ENCODE measurements at regions not wholly inside any gene's neighbourhood (a gene's known extent, or its start where the extent isn't known, plus 50 kb on each side); places are given as distances from the start of the nearest gene placed in this dataset.

DNA sequence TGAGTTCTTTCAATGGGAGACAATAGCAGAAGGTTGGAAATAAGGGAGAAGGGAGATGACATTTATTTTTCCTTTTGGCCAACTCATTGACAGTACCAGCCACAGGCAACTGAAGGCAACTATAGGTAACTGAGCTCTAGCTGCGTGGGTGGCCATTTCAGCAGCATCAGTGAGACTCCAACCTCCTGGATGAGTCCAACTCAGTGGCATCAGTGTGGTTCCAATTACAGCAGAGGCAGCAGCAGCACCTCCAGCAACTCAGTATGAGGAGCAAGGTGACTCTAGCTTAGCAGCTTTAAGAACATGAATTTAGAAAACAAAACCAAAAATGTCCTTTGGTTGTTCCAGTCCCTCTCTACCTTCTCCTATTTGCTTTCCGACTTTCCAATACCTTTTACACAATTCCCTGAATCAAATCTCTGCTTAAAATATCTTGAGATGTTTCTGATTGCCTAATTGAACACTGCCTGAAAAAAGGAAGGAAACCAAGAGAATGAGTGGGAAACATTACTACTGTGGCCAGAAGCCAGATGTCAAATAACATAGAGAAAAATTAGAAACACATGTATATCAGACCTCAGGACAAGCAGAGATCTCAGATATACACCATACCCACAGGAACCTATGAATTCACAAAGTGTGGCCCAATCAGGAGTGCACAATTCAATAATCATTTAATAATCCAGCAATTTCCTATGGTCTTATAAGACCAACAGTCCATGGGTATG, 166.5 kb upstream of the RORB start:
- no peak for DNase-seq (ENCODE audit: low read depth)
- H3K4me3 ChIP-seq (ENCODE audit: low read depth, low read length), result no peak overlapping the region

DNA sequence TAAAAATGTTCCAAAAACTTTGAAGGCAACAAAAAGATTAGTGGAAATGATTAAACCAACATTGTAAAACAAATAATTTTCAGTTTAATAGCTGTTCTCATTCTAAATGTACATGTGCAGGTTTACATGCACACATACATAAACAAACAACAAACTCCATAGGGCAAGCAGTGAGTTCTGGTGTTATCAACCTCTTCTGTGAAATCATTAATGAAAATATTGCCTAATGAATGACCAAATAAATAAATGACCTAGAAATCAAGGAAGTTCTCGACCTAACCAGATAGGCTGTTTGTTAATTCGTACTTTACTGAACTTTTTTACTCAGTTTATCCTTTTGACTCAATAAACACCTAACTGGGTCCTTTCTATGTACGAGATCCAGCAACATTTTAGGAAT, 165.5 kb upstream of the RORB start:
- H3K4me3 ChIP-seq (ENCODE audit: low read depth, low read length), result no peak overlapping the region

DNA sequence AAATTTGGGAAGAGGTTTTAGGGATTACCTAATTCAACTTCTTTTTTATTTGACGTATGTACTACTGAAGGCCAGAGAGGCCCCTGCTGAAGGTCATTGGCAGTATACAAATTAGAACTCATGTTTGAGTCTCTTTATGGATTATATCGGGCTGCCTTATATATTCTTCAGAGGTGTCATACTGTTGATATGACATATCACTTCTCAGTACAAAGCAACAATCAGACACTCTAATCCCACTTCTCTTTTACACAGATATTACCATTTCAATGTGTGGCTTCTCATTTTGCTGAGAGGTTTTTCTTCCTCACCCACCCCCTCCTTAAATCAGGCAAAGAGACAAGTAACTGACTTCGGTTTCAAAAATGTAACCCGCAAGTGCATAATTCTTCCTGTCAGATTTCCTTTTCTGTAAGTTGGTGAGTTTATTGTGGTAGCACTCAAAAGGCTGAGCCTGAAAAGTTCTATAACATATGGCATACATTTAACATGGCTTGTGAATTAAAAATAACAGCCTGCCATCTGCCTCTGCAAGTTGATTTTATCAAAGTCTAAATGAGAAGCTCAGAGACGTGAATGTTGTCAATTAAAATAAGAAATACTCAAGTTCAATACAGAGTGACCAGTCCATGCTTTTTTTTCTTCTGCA, 163.6 kb upstream of the RORB start:
- no peak overlapping the region for H3K4me3 ChIP-seq (ENCODE audit: low read depth, low read length)
- no peak for DNase-seq (ENCODE audit: low read depth)

More for the DNA sequence above, 165.5 kb upstream of the RORB start:
- no peak for DNase-seq (ENCODE audit: low read depth)

DNA sequence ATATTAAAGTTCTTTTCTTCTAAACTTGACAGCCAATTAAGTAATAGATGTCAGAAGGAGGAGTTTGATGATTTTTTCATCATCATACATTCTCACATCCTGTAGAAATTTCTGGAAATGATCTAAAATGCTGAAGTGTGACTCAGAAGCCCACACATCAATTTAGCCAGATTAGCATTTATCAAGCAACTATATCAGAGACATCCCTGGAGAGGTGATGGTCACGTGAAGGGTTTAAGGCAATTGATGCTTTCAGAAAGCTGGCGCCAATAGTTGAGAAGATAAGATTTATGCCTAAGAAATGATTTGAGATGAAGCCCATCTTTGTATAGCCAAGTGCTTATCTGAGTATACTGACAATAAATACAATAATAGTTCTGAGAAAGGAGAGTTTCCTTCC, 162.9 kb upstream of the RORB start:
- no peak overlapping the region for H3K4me3 ChIP-seq (ENCODE audit: low read depth, low read length)
- no peak for DNase-seq (ENCODE audit: low read depth)

DNA sequence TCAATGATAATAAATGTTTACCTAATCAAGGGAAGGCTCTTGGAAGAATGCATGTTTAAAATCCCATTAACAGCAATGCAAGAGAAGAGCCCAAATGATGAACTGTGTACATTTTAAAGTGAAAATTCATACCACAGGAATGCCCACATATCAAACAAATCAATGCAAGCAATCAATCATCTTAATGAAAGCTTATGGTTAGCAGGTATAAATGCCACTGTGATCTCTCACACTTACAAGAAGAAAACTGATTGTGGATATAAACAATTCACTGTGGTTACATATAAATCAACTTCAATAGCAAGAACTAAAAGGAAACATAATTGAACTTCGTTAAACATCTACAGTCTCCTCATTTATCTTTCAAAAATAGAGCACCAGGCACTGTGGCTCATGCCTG, 161.0 kb upstream of the RORB start:
- H3K4me3 ChIP-seq (ENCODE audit: low read depth, low read length), result no peak overlapping the region
- no peak for DNase-seq (ENCODE audit: low read depth)

DNA sequence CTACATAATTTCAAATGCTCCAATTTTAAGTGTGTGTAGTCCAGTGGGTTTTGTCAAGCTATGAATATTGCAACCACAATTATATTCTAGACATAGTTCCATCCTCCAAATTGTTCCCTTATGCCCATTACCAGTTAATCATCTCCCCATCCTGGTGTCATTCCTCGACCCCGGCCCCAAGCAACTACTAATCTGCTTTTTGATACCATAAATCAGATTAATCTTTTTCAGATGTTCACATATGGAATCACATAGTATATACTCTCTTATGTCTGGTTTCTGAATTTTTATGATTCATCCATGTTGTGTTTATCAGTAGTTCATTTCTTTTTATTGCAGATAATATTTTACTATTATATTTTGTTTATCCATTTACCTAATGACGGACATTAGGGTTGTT, 148.4 kb upstream of the RORB start:
- no peak for DNase-seq (ENCODE audit: low read depth)
- H3K4me3 ChIP-seq (ENCODE audit: low read depth, low read length), result no peak overlapping the region

DNA sequence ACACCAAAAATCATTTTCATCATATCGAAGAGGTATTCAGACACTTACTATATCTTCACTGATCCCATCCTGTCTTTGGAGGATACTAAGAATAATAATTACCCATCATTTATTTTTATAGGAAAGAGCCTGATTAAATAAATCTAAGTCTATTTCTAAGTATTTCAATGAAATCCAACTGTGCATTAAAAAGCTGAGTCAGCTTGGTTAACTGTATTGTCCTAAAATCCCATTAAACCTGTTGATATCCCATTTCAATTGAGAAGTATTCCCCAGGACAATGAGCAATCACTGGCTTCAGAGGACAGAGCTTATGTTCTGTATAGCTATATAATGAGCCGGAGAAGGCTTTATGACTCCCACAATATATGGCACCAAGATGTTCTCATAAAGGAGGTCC, 142.0 kb upstream of the RORB start:
- H3K4me3 ChIP-seq (ENCODE audit: low read depth, low read length), result no peak overlapping the region
- no peak for DNase-seq (ENCODE audit: low read depth)

DNA sequence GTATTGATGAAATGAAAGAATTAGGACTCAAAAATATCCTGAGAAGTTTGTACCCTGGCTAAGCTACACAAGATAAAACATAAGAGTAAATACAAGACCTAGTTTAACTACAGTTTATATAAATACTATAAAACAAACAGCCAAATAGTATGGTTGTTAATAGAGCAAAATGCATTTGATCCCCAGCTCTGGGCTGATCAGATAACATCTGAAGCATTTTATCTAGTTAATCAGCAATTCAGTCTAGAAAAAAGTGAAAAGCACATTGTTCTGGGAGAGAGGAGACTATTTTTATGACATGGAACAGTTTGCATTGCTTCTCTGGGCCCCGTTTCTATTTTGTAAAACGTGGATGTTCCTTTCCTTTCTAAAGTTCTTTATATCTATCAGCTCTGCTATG, 139.6 kb upstream of the RORB start:
- H3K4me3 ChIP-seq (ENCODE audit: low read depth, low read length), result no peak overlapping the region
- no peak for DNase-seq (ENCODE audit: low read depth)

DNA sequence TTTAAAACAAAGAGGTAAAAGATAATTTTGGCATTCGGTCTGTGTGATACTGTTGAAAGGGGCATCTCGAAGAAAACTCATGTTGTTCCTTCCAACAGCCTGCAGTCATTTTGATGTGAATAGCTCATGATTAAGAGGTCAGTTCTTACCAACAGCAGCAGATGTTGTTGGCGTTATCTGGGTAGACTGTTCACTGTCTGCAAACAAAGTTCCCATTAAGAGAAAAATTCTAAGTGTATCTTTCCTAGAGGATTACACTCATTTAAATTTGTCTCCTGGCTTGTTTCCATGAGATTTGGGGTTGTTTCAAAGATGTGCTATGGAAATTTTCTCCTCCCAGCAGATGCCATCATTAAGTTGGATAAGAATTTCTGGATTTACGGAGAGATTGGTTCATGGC, 138.2 kb upstream of the RORB start:
- no peak overlapping the region for H3K4me3 ChIP-seq (ENCODE audit: low read depth, low read length)
- DNase-seq (ENCODE audit: low read depth), result no peak

DNA sequence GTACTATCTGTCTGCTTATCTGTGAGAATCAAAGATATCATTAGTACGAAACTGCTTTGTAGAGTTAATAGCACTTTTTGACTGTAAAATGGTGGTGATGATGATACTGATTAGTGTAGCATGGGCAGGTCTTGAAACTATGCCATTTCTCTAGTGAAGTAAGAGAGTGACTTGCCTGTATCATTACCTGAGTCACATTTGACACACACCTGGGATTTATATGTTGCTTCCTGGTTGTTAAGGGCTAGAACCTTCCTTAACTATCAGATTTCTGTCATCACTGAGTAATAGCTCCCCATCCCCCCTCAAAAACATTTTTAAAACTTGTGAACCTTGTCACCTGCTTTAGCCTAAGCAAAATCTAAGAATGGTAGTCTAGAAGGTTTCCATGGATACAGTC, 135.6 kb upstream of the RORB start:
- no peak for DNase-seq (ENCODE audit: low read depth)
- no peak overlapping the region for H3K4me3 ChIP-seq (ENCODE audit: low read depth, low read length)

DNA sequence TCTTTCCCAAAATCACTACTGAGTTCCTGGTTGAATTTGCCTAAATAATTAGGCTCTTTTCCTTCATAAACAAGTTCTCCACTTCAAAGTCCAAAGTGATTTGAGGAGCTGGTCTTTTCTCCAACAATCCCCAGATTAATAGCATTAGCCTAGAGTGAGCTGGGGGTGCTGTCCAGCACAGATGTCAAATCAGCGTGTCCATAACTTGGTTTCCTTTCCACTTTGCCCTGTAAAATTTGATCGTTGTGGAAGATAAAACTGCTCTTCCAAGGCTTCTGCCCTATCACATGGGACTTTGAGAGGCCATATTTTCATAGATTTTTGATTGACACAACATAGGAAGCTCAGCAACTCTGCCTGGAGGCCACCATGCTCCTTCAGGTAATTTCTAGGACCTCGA, 134.7 kb upstream of the RORB start:
- no peak for DNase-seq (ENCODE audit: low read depth)

DNA sequence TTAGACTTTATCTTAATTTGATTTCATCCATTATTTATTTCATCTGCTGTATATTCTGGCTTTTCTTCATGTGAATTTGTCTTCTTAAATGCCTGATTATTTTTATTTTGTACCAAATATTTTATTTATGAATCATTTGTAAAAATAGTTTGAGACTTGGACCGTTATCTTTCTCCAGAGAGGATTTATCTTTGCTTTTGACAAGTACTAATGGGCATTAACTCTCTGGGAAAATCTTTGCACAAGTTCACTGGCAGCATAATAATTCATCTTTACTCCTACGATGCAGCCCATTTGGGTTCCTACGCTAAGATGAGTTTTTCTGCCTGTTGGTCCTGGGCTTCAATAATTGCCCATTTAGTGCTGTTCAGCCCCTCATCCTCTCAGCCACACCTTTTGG, 131.0 kb upstream of the RORB start:
- DNase-seq (ENCODE audit: low read depth), result no peak
- no peak overlapping the region for H3K4me3 ChIP-seq (ENCODE audit: low read depth, low read length)

More for the DNA sequence above, 134.7 kb upstream of the RORB start:
- H3K4me3 ChIP-seq (ENCODE audit: low read depth, low read length), result no peak overlapping the region

DNA sequence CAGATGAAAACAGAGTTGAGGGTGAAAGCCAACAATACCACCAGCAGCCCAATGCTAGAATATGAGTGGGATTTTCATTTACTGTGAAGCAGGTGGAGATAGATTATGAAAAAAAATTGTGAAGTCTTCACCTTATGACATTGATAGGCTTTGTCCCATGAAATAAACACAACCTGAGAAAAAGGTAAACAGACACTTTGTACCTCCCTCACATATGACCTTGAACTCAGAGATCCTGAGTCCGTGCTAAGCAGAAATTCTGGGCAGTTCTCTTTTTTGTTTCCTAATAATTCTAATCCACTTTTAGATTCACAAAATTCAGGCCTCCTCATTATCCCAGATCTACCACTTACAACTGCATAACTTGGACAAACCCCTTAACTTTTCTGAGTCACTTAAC, 127.3 kb upstream of the RORB start:
- DNase-seq (ENCODE audit: low read depth), result no peak
- H3K4me3 ChIP-seq (ENCODE audit: low read depth, low read length), result no peak overlapping the region

DNA sequence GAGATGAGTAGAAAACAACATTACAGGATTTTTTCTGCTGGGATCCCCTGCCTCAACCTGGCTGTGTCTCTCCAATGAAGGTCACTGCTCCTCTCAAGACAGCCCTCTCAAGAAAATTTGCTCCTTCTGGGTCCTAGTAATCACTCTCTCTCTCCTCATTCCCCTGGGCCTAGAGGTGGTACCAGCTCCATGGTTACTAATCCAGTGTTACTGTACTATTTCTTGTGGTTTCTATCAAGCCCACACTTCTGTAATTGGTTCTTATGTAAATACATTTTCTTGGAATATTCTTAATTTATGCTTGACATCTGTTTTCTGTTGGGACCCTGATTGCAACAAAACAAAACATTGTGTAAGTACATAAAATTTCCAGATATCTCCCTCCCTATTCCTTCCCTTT, 123.8 kb upstream of the RORB start:
- no peak for DNase-seq (ENCODE audit: low read depth)

DNA sequence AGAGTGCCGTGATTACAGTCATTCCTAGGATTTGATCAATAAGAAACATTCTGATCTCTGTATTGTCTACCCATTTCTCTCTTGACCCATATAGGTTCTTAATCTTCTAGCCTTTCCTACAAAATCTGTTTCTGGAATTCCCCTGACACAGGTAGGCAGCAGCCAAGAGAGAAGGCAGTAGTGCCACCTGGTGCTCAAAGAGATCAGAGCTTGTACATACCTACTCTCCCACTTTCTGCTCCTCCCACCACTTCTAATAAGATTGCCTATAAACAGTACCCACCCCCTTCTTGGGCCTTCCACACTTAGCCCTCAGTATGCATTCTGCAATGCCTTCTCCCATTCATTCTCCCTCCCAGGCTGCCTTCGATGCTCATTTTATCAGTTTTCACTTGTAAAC, 117.4 kb upstream of the RORB start:
- DNase-seq (ENCODE audit: low read depth), result no peak
- no peak overlapping the region for H3K4me3 ChIP-seq (ENCODE audit: low read depth, low read length)

More for the DNA sequence above, 123.8 kb upstream of the RORB start:
- H3K4me3 ChIP-seq (ENCODE audit: low read depth, low read length), result no peak overlapping the region

DNA sequence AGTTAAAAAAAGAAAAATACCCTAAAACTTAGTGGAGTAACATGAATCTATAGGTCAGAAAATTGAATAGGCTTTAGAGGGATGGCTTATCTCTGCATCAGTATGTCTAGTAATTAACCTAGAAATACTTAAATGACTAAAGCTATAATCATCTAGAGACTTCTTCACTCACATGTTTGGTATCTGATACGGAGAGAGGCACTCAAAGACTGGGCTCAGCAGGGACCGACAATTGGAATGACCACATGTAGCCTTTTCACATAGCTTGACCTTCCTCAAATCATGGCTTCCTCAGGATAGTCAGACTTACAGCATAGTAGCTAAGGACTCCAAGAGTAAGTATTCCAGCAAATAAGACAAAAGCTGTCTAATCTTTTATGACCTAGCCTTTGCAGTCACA, 105.3 kb upstream of the RORB start:
- no peak overlapping the region for H3K4me3 ChIP-seq (ENCODE audit: low read depth, low read length)
- DNase-seq (ENCODE audit: low read depth), result no peak

DNA sequence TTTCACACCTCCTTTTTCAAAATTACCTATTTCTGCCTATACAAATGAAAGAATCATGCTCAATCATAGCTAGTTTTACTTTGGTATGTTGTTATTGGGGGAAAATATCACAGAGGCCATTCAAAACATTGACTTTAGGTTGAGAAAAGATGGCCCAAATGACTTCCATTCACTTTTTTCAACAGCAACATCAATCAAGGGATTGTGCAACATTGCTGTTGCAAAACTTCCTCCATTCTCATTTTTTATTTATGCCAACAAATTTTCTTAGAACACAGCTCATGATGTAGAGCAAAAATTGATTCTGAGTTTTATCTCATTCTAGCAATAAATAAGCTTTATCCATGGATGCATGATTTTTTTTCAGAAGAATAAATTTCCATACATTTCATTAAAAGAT, 93.6 kb upstream of the RORB start:
- H3K4me3 ChIP-seq (ENCODE audit: low read depth, low read length), result no peak overlapping the region
- no peak for DNase-seq (ENCODE audit: low read depth)

DNA sequence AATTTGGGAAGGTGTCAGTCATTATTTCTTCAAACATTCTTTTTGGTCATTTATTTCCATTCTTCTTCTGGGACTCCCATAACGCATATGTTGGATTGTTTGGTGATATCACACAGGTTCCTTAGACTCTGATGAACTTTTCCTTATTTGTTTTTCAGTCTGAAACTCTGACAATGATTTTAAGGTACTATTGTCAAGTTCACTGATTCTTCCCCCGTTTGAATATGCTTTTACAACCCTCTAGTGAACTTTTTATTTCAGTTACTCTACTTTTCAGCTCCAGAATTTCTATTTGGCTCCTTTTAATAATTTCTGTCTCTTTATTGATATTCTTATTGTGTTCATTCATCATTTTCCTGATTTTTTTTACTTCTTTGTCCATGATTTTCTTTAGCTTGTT, 92.5 kb upstream of the RORB start:
- no peak for DNase-seq (ENCODE audit: low read depth)
- H3K4me3 ChIP-seq (ENCODE audit: low read depth, low read length), result no peak overlapping the region

DNA sequence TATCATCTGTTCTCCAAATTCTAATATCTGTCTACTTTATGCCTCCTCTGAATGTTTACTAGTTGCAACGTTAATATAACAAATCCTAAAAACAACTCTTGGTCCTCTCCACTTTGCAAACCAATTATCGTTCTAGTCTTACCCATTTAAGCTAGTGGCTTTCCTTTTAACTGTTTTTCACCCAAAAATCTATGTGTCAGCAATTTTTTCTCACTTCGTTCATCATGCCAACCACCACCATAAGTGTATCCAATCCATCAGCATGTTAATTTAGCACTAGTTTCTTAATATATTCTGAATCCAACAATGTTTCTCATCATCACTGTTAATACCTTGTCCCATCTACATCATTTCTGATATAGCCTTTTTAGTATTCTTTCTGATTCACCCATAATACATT, 90.0 kb upstream of the RORB start:
- H3K4me3 ChIP-seq (ENCODE audit: low read depth, low read length), result no peak overlapping the region
- no peak for DNase-seq (ENCODE audit: low read depth)

DNA sequence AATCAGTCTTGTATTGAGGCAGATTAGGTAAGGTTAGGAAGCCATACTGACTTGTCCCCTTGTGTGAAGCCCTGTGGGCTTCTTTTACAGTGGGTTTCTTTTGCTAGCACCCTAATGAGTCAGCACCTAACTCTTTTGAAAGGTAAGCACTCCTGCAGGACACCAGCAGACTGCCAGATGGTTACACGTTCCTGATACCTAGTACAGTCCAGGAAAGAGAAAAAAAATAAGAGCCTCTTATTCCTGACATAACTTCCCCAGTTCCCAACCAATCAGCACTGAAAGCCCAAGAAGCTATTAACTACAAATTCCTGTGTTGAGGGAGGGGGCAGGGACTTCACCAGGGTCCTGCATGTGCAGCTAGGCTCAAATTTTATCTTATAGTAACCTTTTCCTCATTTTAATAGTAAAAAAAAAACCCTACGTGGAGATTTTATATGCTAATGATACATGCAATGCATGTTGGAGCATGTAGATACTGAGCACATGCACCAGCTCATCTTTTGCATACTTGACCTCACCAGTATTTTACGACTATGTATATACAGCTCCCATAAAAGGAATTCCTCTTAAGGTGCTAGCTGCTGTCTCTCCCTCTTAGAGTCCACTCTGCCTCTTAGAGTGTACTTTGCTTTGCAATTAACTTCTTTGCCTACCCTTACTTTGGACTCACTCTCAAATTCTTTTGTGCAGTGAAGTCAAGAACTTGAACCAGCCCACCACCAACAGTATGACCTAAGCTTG, 84.7 kb upstream of the RORB start:
- DNase-seq (ENCODE audit: low read depth), result no peak
- no peak overlapping the region for H3K4me3 ChIP-seq (ENCODE audit: low read depth, low read length)

DNA sequence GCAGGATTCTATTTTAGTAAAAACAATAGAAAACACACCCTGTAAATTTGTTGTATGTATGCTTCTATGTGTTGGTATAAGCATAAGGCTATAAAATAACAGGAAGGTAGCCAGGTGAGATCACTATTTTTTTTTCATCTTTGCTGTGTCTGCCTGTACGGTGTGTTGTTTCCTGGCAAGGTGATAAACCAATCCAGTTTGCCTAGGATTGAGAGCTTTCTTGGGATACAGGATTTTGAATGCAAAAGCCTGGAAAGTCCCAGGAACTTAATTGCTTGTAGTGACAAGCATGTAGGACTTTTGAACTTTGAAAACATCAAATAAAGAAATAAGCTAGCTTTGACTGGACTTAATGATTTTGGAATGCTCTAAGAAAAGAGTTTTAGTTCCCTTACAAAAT, 83.3 kb upstream of the RORB start:
- H3K4me3 ChIP-seq (ENCODE audit: low read depth, low read length), result no peak overlapping the region
- no peak for DNase-seq (ENCODE audit: low read depth)
